ENCODE measurements at regions not wholly inside any gene's neighbourhood (a gene's known extent, or its start where the extent isn't known, plus 50 kb on each side); places are given as distances from the start of the nearest gene placed in this dataset.

DNA sequence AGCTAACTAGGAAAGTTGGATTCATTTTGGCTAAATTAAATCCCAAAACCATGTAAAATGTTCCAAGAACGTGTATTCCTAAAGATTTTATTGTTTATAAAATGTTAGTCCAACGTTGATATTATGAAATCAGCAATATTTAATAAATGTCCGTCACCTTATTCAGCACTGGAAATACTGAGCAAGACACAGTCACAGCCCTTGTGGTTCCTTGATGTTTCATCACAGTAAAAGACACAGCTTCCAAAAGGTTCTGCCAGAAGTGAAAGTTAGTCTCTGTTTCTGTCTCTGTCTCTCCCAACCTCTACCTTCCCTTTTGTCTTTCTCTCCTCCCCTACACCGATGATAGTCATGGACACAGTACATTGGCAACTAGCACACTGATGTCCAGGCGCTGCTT is 82.2 kb upstream of the BOC start:
- DNase-seq: no peak
- Histone ChIP-seq H2AFZ (ENCODE audit: low read depth, low read length) (no peak overlapping the region), H3K4ac (ENCODE audit: low read depth in 1 of 2, low read length in 2 of 2) (no peak overlapping the region), H3K27me3 (ENCODE audit: control insufficient read depth in 1 of 2, insufficient read depth in 1 of 2, low read length in 2 of 2) (peaks cover 0 to 4% of the 10 kb centered on the region in 2 experiments), H3K9me3 (ENCODE audit: control insufficient read depth, low read length) (no peaks in the 10 kb centered on the region), H4K8ac (ENCODE audit: low read length) (no peak overlapping the region), H3K18ac (ENCODE audit: low read depth in 1 of 2, low read length in 2 of 2) (no peak overlapping the region), H3K79me1 (replicated peaks; ENCODE audit: low read length, poor library complexity, severe bottlenecking) (no peaks in the 10 kb centered on the region), H2BK12ac (ENCODE audit: low read length in 2 of 2) (peak overlapping the region; percentile 59 to 69), H3K4me2 (ENCODE audit: low read length, poor library complexity, severe bottlenecking) (no peak overlapping the region), H2BK5ac (ENCODE audit: low read depth, low read length, poor library complexity, severe bottlenecking) (no peak overlapping the region), H4K91ac (ENCODE audit: low read length) (no peak overlapping the region), H3K23ac (ENCODE audit: low read length in 2 of 2) (no peak overlapping the region), H3K36me3 (ENCODE audit: control insufficient read depth in 1 of 2, insufficient read depth in 2 of 2, low read depth in 1 of 2, low read length in 2 of 2) (no peaks in the 10 kb centered on the region), H3K9ac (ENCODE audit: low read length) (peak overlapping the region; percentile 42), H3K4me1 (ENCODE audit: control insufficient read depth, insufficient read depth, low read depth, low read length) (peaks cover 4% of the 10 kb centered on the region), H2BK15ac (ENCODE audit: low read depth, poor library complexity, severe bottlenecking) (no peak overlapping the region), H3K27ac (ENCODE audit: low read length, poor library complexity, severe bottlenecking) (no peak overlapping the region), H3K14ac (ENCODE audit: low read length in 2 of 2) (no peak overlapping the region), H2AK5ac (ENCODE audit: low read length, severe bottlenecking) (no peak overlapping the region), H2BK120ac (ENCODE audit: low read depth, low read length) (no peak overlapping the region), H3K4me3 (ENCODE audit: insufficient read depth in 1 of 2, low read depth in 1 of 2, low read length in 2 of 2) (no peak overlapping the region)
- 96% methylated on average over 4 of the region's 5 CpGs for WGBS

DNA sequence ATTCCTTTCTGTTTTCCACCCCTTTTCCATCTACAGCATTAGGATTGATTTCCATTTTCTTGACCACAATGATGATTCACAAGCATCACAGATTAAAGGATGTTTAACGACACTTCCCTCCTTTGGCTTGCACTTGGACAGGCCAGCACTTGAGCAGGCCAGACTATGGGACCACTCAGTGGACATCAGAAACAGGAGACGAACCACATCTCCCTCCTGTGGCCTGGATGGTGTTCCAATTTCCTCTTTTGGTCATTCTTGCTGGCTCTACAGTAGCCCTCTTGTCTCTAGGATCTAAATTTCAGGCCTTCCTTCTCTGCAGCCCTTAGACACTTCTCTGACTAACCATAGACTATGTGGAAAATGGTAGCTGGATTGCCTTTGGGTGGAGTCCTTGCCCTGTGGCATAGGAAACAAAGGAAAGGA is 78.8 kb upstream of the BOC start:
- Histone ChIP-seq H2BK120ac (ENCODE audit: low read depth, low read length) (no peak overlapping the region), H3K27ac (ENCODE audit: low read length, poor library complexity, severe bottlenecking) (no peak overlapping the region), H2BK12ac (ENCODE audit: low read length in 2 of 2) (peak overlapping the region in 1 of 2 experiments; percentile 2), H3K23ac (ENCODE audit: low read length in 2 of 2) (no peak overlapping the region), H3K4me3 (ENCODE audit: insufficient read depth in 1 of 2, low read depth in 1 of 2, low read length in 2 of 2) (no peak overlapping the region), H3K4me1 (ENCODE audit: control insufficient read depth, insufficient read depth, low read depth, low read length) (peaks cover 6% of the 10 kb centered on the region), H3K79me1 (replicated peaks; ENCODE audit: low read length, poor library complexity, severe bottlenecking) (no peaks in the 10 kb centered on the region), H2AFZ (ENCODE audit: low read depth, low read length) (no peak overlapping the region), H3K4me2 (ENCODE audit: low read length, poor library complexity, severe bottlenecking) (no peak overlapping the region), H3K9ac (ENCODE audit: low read length) (peak overlapping the region; percentile 5), H3K9me3 (ENCODE audit: control insufficient read depth, low read length) (peaks cover 1% of the 10 kb centered on the region), H3K4ac (ENCODE audit: low read depth in 1 of 2, low read length in 2 of 2) (no peak overlapping the region), H4K91ac (ENCODE audit: low read length) (no peak overlapping the region), H3K36me3 (ENCODE audit: control insufficient read depth in 1 of 2, insufficient read depth in 2 of 2, low read depth in 1 of 2, low read length in 2 of 2) (no peaks in the 10 kb centered on the region), H2AK5ac (ENCODE audit: low read length, severe bottlenecking) (no peak overlapping the region), H3K27me3 (ENCODE audit: control insufficient read depth in 1 of 2, insufficient read depth in 1 of 2, low read length in 2 of 2) (no peaks in the 10 kb centered on the region), H4K8ac (ENCODE audit: low read length) (no peak overlapping the region), H2BK5ac (ENCODE audit: low read depth, low read length, poor library complexity, severe bottlenecking) (no peak overlapping the region), H3K14ac (ENCODE audit: low read length in 2 of 2) (no peak overlapping the region), H2BK15ac (ENCODE audit: low read depth, poor library complexity, severe bottlenecking) (no peak overlapping the region), H3K18ac (ENCODE audit: low read depth in 1 of 2, low read length in 2 of 2) (peak overlapping the region in 1 of 2 experiments; percentile 41)
- WGBS: 9% methylated on average over 2 of the region's 2 CpGs
- peak; percentile 87 for DNase-seq

DNA sequence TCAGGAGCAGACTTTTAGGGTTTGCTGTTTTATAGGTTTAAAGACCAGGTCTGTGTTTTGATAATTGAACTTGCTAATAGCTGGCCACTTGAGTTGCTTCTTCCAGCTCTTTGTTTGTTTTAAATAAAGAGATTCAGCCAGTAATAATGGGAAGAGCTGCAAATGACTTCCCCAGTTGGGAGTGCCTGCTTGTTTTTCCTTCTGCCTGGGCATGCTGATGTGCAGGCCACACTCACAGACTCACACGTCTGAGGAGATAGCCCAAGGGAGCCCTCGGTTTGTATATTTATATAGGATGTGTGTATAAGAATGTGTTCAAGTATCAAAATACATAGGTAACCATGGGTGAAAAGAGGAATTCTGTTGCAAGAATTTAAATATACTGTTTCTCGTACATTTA is 78.2 kb upstream of the BOC start:
- Histone ChIP-seq H2BK5ac (ENCODE audit: low read depth, low read length, poor library complexity, severe bottlenecking) (no peak overlapping the region), H3K36me3 (ENCODE audit: control insufficient read depth in 1 of 2, insufficient read depth in 2 of 2, low read depth in 1 of 2, low read length in 2 of 2) (no peaks in the 10 kb centered on the region), H3K14ac (ENCODE audit: low read length in 2 of 2) (no peak overlapping the region), H3K4me1 (ENCODE audit: control insufficient read depth, insufficient read depth, low read depth, low read length) (peaks cover 6% of the 10 kb centered on the region), H2BK15ac (ENCODE audit: low read depth, poor library complexity, severe bottlenecking) (no peak overlapping the region), H3K23ac (ENCODE audit: low read length in 2 of 2) (no peak overlapping the region), H3K27ac (ENCODE audit: low read length, poor library complexity, severe bottlenecking) (no peak overlapping the region), H2BK12ac (ENCODE audit: low read length in 2 of 2) (no peak overlapping the region), H3K79me1 (replicated peaks; ENCODE audit: low read length, poor library complexity, severe bottlenecking) (no peaks in the 10 kb centered on the region), H4K8ac (ENCODE audit: low read length) (no peak overlapping the region), H4K91ac (ENCODE audit: low read length) (no peak overlapping the region), H3K4ac (ENCODE audit: low read depth in 1 of 2, low read length in 2 of 2) (no peak overlapping the region), H3K4me3 (ENCODE audit: insufficient read depth in 1 of 2, low read depth in 1 of 2, low read length in 2 of 2) (no peak overlapping the region), H3K4me2 (ENCODE audit: low read length, poor library complexity, severe bottlenecking) (no peak overlapping the region), H2AFZ (ENCODE audit: low read depth, low read length) (no peak overlapping the region), H3K9me3 (ENCODE audit: control insufficient read depth, low read length) (peaks cover 5% of the 10 kb centered on the region), H3K27me3 (ENCODE audit: control insufficient read depth in 1 of 2, insufficient read depth in 1 of 2, low read length in 2 of 2) (no peaks in the 10 kb centered on the region), H2AK5ac (ENCODE audit: low read length, severe bottlenecking) (no peak overlapping the region), H2BK120ac (ENCODE audit: low read depth, low read length) (no peak overlapping the region), H3K9ac (ENCODE audit: low read length) (peak overlapping the region; percentile 5), H3K18ac (ENCODE audit: low read depth in 1 of 2, low read length in 2 of 2) (peak overlapping the region in 1 of 2 experiments; percentile 41)
- peak; percentile 34 for DNase-seq
- 40% methylated on average over 3 of the region's 3 CpGs for WGBS

DNA sequence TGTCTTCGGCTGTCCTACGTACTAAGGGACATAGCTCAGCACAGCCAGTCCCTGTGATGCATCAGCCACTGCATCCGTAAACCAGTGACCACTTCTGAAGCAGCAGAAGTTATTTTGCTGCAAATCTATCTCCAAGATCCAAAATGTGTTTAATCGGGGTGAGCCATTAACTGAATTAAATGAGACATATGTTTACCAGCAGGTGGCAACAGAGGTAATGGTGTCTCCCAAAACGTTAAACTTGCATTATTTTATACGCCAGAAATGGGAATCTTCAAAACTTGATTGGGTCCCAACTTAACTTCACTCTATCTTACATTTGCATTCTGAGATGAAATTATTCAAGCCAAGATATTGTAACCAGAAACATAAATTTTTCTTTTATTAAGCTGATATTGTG is 75.3 kb upstream of the BOC start:
- WGBS: 74% methylated on average over 6 of the region's 6 CpGs
- Histone ChIP-seq H4K8ac (ENCODE audit: low read length) (no peak overlapping the region), H2BK5ac (ENCODE audit: low read depth, low read length, poor library complexity, severe bottlenecking) (no peak overlapping the region), H3K4ac (ENCODE audit: low read depth in 1 of 2, low read length in 2 of 2) (peak overlapping the region; percentile 69 to 76), H3K23ac (ENCODE audit: low read length in 2 of 2) (peak overlapping the region in 1 of 2 experiments; percentile 80), H3K18ac (ENCODE audit: low read depth in 1 of 2, low read length in 2 of 2) (peak overlapping the region in 1 of 2 experiments; percentile 76), H2AK5ac (ENCODE audit: low read length, severe bottlenecking) (peak overlapping the region; percentile 55), H3K4me3 (ENCODE audit: insufficient read depth in 1 of 2, low read depth in 1 of 2, low read length in 2 of 2) (no peak overlapping the region), H3K4me2 (ENCODE audit: low read length, poor library complexity, severe bottlenecking) (no peak overlapping the region), H2AFZ (ENCODE audit: low read depth, low read length) (peak overlapping the region; percentile 27), H3K27ac (ENCODE audit: low read length, poor library complexity, severe bottlenecking) (no peak overlapping the region), H3K79me1 (replicated peaks; ENCODE audit: low read length, poor library complexity, severe bottlenecking) (no peaks in the 10 kb centered on the region), H3K36me3 (ENCODE audit: control insufficient read depth in 1 of 2, insufficient read depth in 2 of 2, low read depth in 1 of 2, low read length in 2 of 2) (no peaks in the 10 kb centered on the region), H2BK120ac (ENCODE audit: low read depth, low read length) (no peak overlapping the region), H2BK15ac (ENCODE audit: low read depth, poor library complexity, severe bottlenecking) (no peak overlapping the region), H4K91ac (ENCODE audit: low read length) (no peak overlapping the region), H3K4me1 (ENCODE audit: control insufficient read depth, insufficient read depth, low read depth, low read length) (peaks cover 7% of the 10 kb centered on the region), H3K9ac (ENCODE audit: low read length) (no peak overlapping the region), H3K14ac (ENCODE audit: low read length in 2 of 2) (peak overlapping the region in 1 of 2 experiments; percentile 71), H2BK12ac (ENCODE audit: low read length in 2 of 2) (peak overlapping the region; percentile 28 to 94), H3K27me3 (ENCODE audit: control insufficient read depth in 1 of 2, insufficient read depth in 1 of 2, low read length in 2 of 2) (no peaks in the 10 kb centered on the region), H3K9me3 (ENCODE audit: control insufficient read depth, low read length) (peaks cover 5% of the 10 kb centered on the region)
- peak; percentile 40 for DNase-seq
